LNCAP (cell line): ENCODE measurements at regions not wholly inside any gene's neighbourhood (a gene's known extent, or its start where the extent isn't known, plus 50 kb on each side); places are given as distances from the start of the nearest gene placed in this dataset.

ENCODE experiments used
- CTCF ChIP-seq: fragments of 450-650 bp; IDR thresholded peaks from 2 replicates; pipeline ENCODE4 v1.5.1; 2017; ENCODE audit warnings: mild to moderate bottlenecking

GRCh38 chr2:2573658-2574293 lies 242.7 kb upstream of the MYT1L start:
- TF ChIP-seq CTCF: no peak

GRCh38 chr2:2573205-2573604 lies 242.1 kb upstream of the MYT1L start:
- TF ChIP-seq CTCF: no peak

GRCh38 chr2:2572393-2573204 lies 241.5 kb upstream of the MYT1L start:
- TF ChIP-seq CTCF: no peak

GRCh38 chr2:2571301-2572150 lies 240.5 kb upstream of the MYT1L start:
- TF ChIP-seq CTCF: no peak

- TF ChIP-seq CTCF: no peak
These were observed 239.8 kb upstream of the MYT1L start for GRCh38 chr2:2570871-2571270.

- no peak for TF ChIP-seq CTCF
These were observed 239.3 kb upstream of the MYT1L start for GRCh38 chr2:2570360-2570759.

GRCh38 chr2:2569836-2570235 lies 238.8 kb upstream of the MYT1L start:
- TF ChIP-seq CTCF: no peak
